GM23338 (cell line): ENCODE measurements at regions not wholly inside any gene's neighbourhood (a gene's known extent, or its start where the extent isn't known, plus 50 kb on each side); places are given as distances from the start of the nearest gene placed in this dataset.

ENCODE experiments used
- CREB1 ChIP-seq: fragments of 250-450 bp; sonication (Bioruptor Pico); IDR thresholded peaks from 2 replicates; pipeline ENCODE4 v1.5.0; 2020; ENCODE audit warnings: low read depth, mild to moderate bottlenecking, moderate library complexity
- CTCF ChIP-seq, 2 experiments: fragments of 200-600 bp in 1 of 2; sonication (generic) in 1 of 2; conservative IDR thresholded peaks; 2 replicates each; pipeline versions ENCODE4 v1.5.1 to v1.6.1; 2016 to 2017; ENCODE audit warnings: antibody characterized with exemption in 2 of 2, low read depth in 2 of 2, mild to moderate bottlenecking in 2 of 2, moderate library complexity in 1 of 2
- EZH2 ChIP-seq: fragments of 200-600 bp; sonication (generic); IDR thresholded peaks from one replicate; pipeline ENCODE4 v1.8.0; 2017; ENCODE audit warnings: antibody characterized with exemption, mild to moderate bottlenecking, low read depth; ENCODE audit not compliant: unreplicated experiment
- EZH2phosphoT487 ChIP-seq: fragments of 200-600 bp; sonication (generic); IDR thresholded peaks from one replicate; pipeline ENCODE4 v1.8.1; 2018; ENCODE audit warnings: antibody characterized with exemption; ENCODE audit not compliant: unreplicated experiment
- JUNB ChIP-seq: IDR thresholded peaks from one replicate; pipeline ENCODE4 v1.6.1; 2016; ENCODE audit warnings: antibody characterized with exemption; ENCODE audit not compliant: unreplicated experiment
- POLR2AphosphoS5 ChIP-seq: IDR thresholded peaks from 2 replicates; pipeline ENCODE4 v1.6.1; 2016; ENCODE audit warnings: antibody characterized with exemption, low read depth
- STAT1 ChIP-seq: IDR thresholded peaks from one replicate; pipeline ENCODE4 v1.6.1; 2016; ENCODE audit warnings: antibody characterized with exemption; ENCODE audit not compliant: unreplicated experiment

GRCh38 chr11:112318661-112319060 is 58.0 kb upstream of the PLET1 start:
- TF ChIP-seq POLR2AphosphoS5 (no peak), CTCF (conservative IDR thresholded peaks at IDR 0.05; ENCODE audit: low read depth in 2 of 2) (no peak), EZH2phosphoT487 (no peak), JUNB (no peak), EZH2 (no peak), CREB1 (CRISPR knock-in tag) (no peak), STAT1 (no peak)
